Thyroid gland (tissue), 4 donors: ENCODE measurements at regions not wholly inside any gene's neighbourhood (a gene's known extent, or its start where the extent isn't known, plus 50 kb on each side); places are given as distances from the start of the nearest gene placed in this dataset.
"Not testable (repeated sequence)": the region's sequence is repeated elsewhere in the genome, so short reads cannot be mapped to it uniquely, and the experiment has no call there.

Experiments
- DNase-seq, 2 donors: peaks; one replicate each; pipeline ENCODE4 v3.0.0-alpha.2; 2019
- H3K27ac ChIP-seq, 3 donors: fragments of 200-600 bp; sonication (generic); 1 replicate in 2 of 3; 2 replicates in 1 of 3; pipeline ENCODE4 v1.5.1; 2016 to 2019; ENCODE audit warnings: mild to moderate bottlenecking in 1 of 3, moderate library complexity in 1 of 3
- H3K27me3 ChIP-seq: fragments of 200-600 bp; sonication (generic); one replicate; pipeline ENCODE4 v1.5.1; 2019
- H3K36me3 ChIP-seq, 2 donors: fragments of 200-600 bp; sonication (generic); one replicate each; pipeline ENCODE4 v1.5.1; 2016 to 2019
- H3K4me1 ChIP-seq, 2 donors: fragments of 200-600 bp; sonication (generic); one replicate each; pipeline ENCODE4 v1.5.1; 2017 to 2019
- H3K4me3 ChIP-seq, 3 donors: fragments of 200-600 bp; sonication (generic); replicated peaks in 1 of 3; 1 replicate in 2 of 3; 2 replicates in 1 of 3; pipeline ENCODE4 v1.5.1; 2016; ENCODE audit warnings: mild to moderate bottlenecking in 1 of 3
- H3K9me3 ChIP-seq: fragments of 200-600 bp; sonication (generic); one replicate; pipeline ENCODE4 v1.5.1; 2017
- POLR2A ChIP-seq, 2 donors: fragments of 450-650 bp; IDR thresholded peaks; one replicate each; pipeline ENCODE4 v1.6.1; 2017; ENCODE audit warnings: antibody characterized with exemption in 2 of 2, mild to moderate bottlenecking in 2 of 2, moderate library complexity in 1 of 2
- WGBS, 2 donors: methylation state at CpG; one replicate each; pipeline ENCODE4 v1.1.5; 2017; 5-methylcytosine and 5-hydroxymethylcytosine counted together
- intact Hi-C: fragments of 100-400 bp; cut with DNase I; formaldehyde crosslinking; loops from one replicate; pipeline ENCODE4 v1.15.1; 2023
- TF ChIP-seq, protein P1 (sequence below), 6 experiments: fragments of 200-600 bp in 3 of 6; fragments of 450-650 bp in 3 of 6; sonication (generic) in 3 of 6; IDR thresholded peaks; one replicate each; pipeline ENCODE4 v1.5.1; 2016 to 2019; ENCODE audit warnings: antibody characterized with exemption in 6 of 6, mild to moderate bottlenecking in 2 of 6, inconsistent platforms in 1 of 6, moderate library complexity in 1 of 6

GRCh38 chr2:175792199-175792598 lies 209.9 kb downstream of the LNPK start:
- Histone ChIP-seq H3K4me3 (no peak overlapping the region), H3K4me1 (no peaks in the 10 kb centered on the region), H3K9me3 (no peaks in the 10 kb centered on the region), H3K36me3 (no peaks in the 10 kb centered on the region), H3K27me3 (no peaks in the 10 kb centered on the region), H3K27ac (no peak overlapping the region)
- DNase-seq: no peak
- TF ChIP-seq, protein P1, sequence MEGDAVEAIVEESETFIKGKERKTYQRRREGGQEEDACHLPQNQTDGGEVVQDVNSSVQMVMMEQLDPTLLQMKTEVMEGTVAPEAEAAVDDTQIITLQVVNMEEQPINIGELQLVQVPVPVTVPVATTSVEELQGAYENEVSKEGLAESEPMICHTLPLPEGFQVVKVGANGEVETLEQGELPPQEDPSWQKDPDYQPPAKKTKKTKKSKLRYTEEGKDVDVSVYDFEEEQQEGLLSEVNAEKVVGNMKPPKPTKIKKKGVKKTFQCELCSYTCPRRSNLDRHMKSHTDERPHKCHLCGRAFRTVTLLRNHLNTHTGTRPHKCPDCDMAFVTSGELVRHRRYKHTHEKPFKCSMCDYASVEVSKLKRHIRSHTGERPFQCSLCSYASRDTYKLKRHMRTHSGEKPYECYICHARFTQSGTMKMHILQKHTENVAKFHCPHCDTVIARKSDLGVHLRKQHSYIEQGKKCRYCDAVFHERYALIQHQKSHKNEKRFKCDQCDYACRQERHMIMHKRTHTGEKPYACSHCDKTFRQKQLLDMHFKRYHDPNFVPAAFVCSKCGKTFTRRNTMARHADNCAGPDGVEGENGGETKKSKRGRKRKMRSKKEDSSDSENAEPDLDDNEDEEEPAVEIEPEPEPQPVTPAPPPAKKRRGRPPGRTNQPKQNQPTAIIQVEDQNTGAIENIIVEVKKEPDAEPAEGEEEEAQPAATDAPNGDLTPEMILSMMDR (IDR thresholded peaks at IDR 0.05): no peak
- no peak for TF ChIP-seq POLR2A (IDR thresholded peaks at IDR 0.05)
- intact Hi-C loops: no loop called here
- 84 to 88% methylated on average over 5 of the region's 5 CpGs for WGBS, 2 donors

DNA sequence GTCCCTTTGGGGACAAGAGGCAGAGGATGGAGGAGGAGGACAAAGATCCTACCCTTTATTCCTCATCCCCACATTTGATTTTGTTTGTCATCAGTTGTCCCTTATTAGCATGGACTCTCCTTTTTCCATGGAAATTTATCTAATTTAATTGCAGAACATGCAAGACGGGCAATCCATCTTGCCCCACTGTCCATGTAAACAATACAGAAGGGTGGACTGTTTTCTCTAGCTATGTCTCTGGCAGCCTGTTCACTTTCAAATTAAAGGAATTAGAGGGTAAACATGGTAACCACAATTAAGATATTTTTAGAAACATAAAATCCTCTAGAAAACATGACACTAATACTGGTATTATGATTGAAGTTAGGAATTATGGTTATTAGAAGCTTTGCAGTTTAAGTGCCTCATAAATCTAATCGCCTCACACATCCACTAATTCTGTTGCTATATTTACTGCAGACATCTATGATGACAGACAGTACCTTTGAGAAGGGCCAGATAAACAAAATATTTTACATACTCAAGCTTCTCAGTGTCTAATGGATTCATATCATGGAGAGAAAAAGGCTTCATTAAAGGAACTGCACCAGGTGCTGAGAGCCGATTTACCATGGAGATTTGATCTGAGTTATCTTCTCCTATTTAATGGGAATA lies 215.5 kb downstream of the LNPK start:
- H3K4me3 ChIP-seq: no peak overlapping the region
- no peaks in the 10 kb centered on the region for H3K36me3 ChIP-seq
- no peak for DNase-seq
- H3K27me3 ChIP-seq: no peaks in the 10 kb centered on the region
- 83 to 91% methylated on average over 3 of the region's 3 CpGs for WGBS, 2 donors
- no peaks in the 10 kb centered on the region for H3K9me3 ChIP-seq
- intact Hi-C loops: no loop called here
- no peak overlapping the region for H3K27ac ChIP-seq
- TF ChIP-seq, protein P1 (IDR thresholded peaks at IDR 0.05): no peak
- TF ChIP-seq POLR2A (IDR thresholded peaks at IDR 0.05): no peak
- no peaks in the 10 kb centered on the region for H3K4me1 ChIP-seq

- WGBS, 2 donors: 71 to 73% methylated on average over 2 of the region's 2 CpGs
- intact Hi-C loops, H3K27ac ChIP-seq, H3K4me1 ChIP-seq, H3K36me3 ChIP-seq, H3K9me3 ChIP-seq, DNase-seq, H3K4me3 ChIP-seq, H3K27me3 ChIP-seq: not testable (repeated sequence)
Measured at GRCh38 chr2:175777337-175777736, 224.7 kb downstream of the LNPK start.

GRCh38 chr2:175769200-175769599 lies 232.9 kb downstream of the LNPK start:
- intact Hi-C loops: no loop called here
- Histone ChIP-seq H3K27ac (no peak overlapping the region), H3K4me1 (no peaks in the 10 kb centered on the region), H3K4me3 (no peak overlapping the region), H3K27me3 (no peaks in the 10 kb centered on the region), H3K36me3 (no peaks in the 10 kb centered on the region), H3K9me3 (no peaks in the 10 kb centered on the region)
- no peak for TF ChIP-seq POLR2A (IDR thresholded peaks at IDR 0.05)
- TF ChIP-seq, protein P1 (IDR thresholded peaks at IDR 0.05): no peak
- 69% methylated on average over 1 of the region's 1 CpG for WGBS, 2 donors
- DNase-seq: no peak

GRCh38 chr2:175766880-175767279 lies 235.2 kb downstream of the LNPK start:
- WGBS, 2 donors: 53 to 57% methylated on average over 3 of the region's 3 CpGs
- DNase-seq: no peak
- no peaks in the 10 kb centered on the region for H3K36me3 ChIP-seq
- TF ChIP-seq, protein P1 (IDR thresholded peaks at IDR 0.05): no peak
- no peak for TF ChIP-seq POLR2A (IDR thresholded peaks at IDR 0.05)
- H3K27me3 ChIP-seq: no peaks in the 10 kb centered on the region
- intact Hi-C loops: no loop called here
- H3K4me1 ChIP-seq: no peaks in the 10 kb centered on the region
- no peaks in the 10 kb centered on the region for H3K9me3 ChIP-seq
- no peak overlapping the region for H3K4me3 ChIP-seq
- no peak overlapping the region for H3K27ac ChIP-seq
